Mucosa of rectum (tissue), 2 donors: ENCODE measurements at regions not wholly inside any gene's neighbourhood (a gene's known extent, or its start where the extent isn't known, plus 50 kb on each side); places are given as distances from the start of the nearest gene placed in this dataset.
A peak's percentile ranks its signal among the peaks of the same experiment; 100 is the strongest.

Experiments
- H3K27ac ChIP-seq, 2 donors: one replicate each; pipeline ENCODE4 v1.7.0; 2013; ENCODE audit warnings: inconsistent platforms in 2 of 2, low read depth in 2 of 2, low read length in 2 of 2
- H3K27me3 ChIP-seq, 2 donors: one replicate each; pipeline ENCODE4 v1.7.0; 2013; ENCODE audit warnings: low read length in 2 of 2; ENCODE audit not compliant: control insufficient read depth in 2 of 2, insufficient read depth in 2 of 2
- H3K36me3 ChIP-seq, 2 donors: one replicate each; pipeline ENCODE4 v1.7.0; 2013; ENCODE audit warnings: low read length in 2 of 2; ENCODE audit not compliant: control insufficient read depth in 2 of 2, insufficient read depth in 2 of 2
- H3K4me1 ChIP-seq, 2 donors: one replicate each; pipeline ENCODE4 v1.7.0; 2013; ENCODE audit warnings: low read length in 2 of 2, mild to moderate bottlenecking in 1 of 2; ENCODE audit not compliant: control insufficient read depth in 2 of 2, insufficient read depth in 2 of 2
- H3K4me3 ChIP-seq, 2 donors: one replicate each; pipeline ENCODE4 v1.7.0; 2013; ENCODE audit warnings: low read length in 2 of 2
- H3K9ac ChIP-seq, 2 donors: one replicate each; pipeline ENCODE4 v1.7.0; 2013; ENCODE audit warnings: low read length in 2 of 2, low read depth in 1 of 2, mild to moderate bottlenecking in 1 of 2
- H3K9me3 ChIP-seq, 2 donors: one replicate each; pipeline ENCODE4 v1.7.0; 2013; ENCODE audit warnings: low read length in 2 of 2; ENCODE audit not compliant: control insufficient read depth in 2 of 2
- donor health status: healthy.
- donor health status: Normal muscosa, but diverticular disease.

- no peaks in the 10 kb centered on the region for H3K9me3 ChIP-seq
- H3K27me3 ChIP-seq, result peaks cover 0 to 3% of the 10 kb centered on the region in 2 donors
- no peak overlapping the region for H3K27ac ChIP-seq
- H3K4me3 ChIP-seq, result no peak overlapping the region
- H3K36me3 ChIP-seq, result no peaks in the 10 kb centered on the region
- H3K4me1 ChIP-seq, result peaks cover 7 to 14% of the 10 kb centered on the region in 2 donors
- no peak overlapping the region for H3K9ac ChIP-seq
Measured at GRCh38 chr2:168401771-168402170, 54.3 kb upstream of the CERS6 start.

GRCh38 chr2:168402531-168402930 lies 53.5 kb upstream of the CERS6 start:
- no peak overlapping the region for H3K9ac ChIP-seq
- H3K36me3 ChIP-seq, result no peaks in the 10 kb centered on the region
- no peak overlapping the region for H3K4me3 ChIP-seq
- peaks cover 7 to 14% of the 10 kb centered on the region in 2 donors for H3K4me1 ChIP-seq
- H3K27ac ChIP-seq, result no peak overlapping the region
- no peaks in the 10 kb centered on the region for H3K9me3 ChIP-seq
- peaks cover 0 to 3% of the 10 kb centered on the region in 2 donors for H3K27me3 ChIP-seq

GRCh38 chr2:168403736-168404135 lies 52.3 kb upstream of the CERS6 start:
- H3K27me3 ChIP-seq, result peaks cover 0 to 3% of the 10 kb centered on the region in 2 donors
- peaks cover 7 to 14% of the 10 kb centered on the region in 2 donors for H3K4me1 ChIP-seq
- no peak overlapping the region for H3K9ac ChIP-seq
- no peaks in the 10 kb centered on the region for H3K9me3 ChIP-seq
- H3K27ac ChIP-seq, result no peak overlapping the region
- no peak overlapping the region for H3K4me3 ChIP-seq
- no peaks in the 10 kb centered on the region for H3K36me3 ChIP-seq

GRCh38 chr2:168404764-168405163 lies 51.3 kb upstream of the CERS6 start:
- no peak overlapping the region for H3K4me3 ChIP-seq
- H3K27me3 ChIP-seq, result peaks cover 0 to 3% of the 10 kb centered on the region in 2 donors
- H3K36me3 ChIP-seq, result no peaks in the 10 kb centered on the region
- no peaks in the 10 kb centered on the region for H3K9me3 ChIP-seq
- no peak overlapping the region for H3K9ac ChIP-seq
- peaks cover 7 to 14% of the 10 kb centered on the region in 2 donors for H3K4me1 ChIP-seq
- peak overlapping the region in 1 of 2 donors; percentile 21 for H3K27ac ChIP-seq
